ENCODE measurements at regions not wholly inside any gene's neighbourhood (a gene's known extent, or its start where the extent isn't known, plus 50 kb on each side); places are given as distances from the start of the nearest gene placed in this dataset.

- DNase-seq (ENCODE audit: low read depth): no peak
- H3K4me3 ChIP-seq (ENCODE audit: low read length): no peak overlapping the region
- TF ChIP-seq CTCF (IDR thresholded peaks at IDR 0.05; ENCODE audit: insufficient read depth, low read depth, low read length, missing control alignments): no peak
Observed at GRCh38 chr10:130372222-130372621, 236.0 kb downstream of the GLRX3 start.

- TF ChIP-seq CTCF (IDR thresholded peaks at IDR 0.05; ENCODE audit: insufficient read depth, low read depth, low read length, missing control alignments): no peak
- no peak overlapping the region for H3K4me3 ChIP-seq (ENCODE audit: low read length)
- no peak for DNase-seq (ENCODE audit: low read depth)
Observed at GRCh38 chr10:130372866-130373265, 236.7 kb downstream of the GLRX3 start.

- no peak for DNase-seq (ENCODE audit: low read depth)
- no peak for TF ChIP-seq CTCF (IDR thresholded peaks at IDR 0.05; ENCODE audit: insufficient read depth, low read depth, low read length, missing control alignments)
- no peak overlapping the region for H3K4me3 ChIP-seq (ENCODE audit: low read length)
Observed at GRCh38 chr10:130377986-130378540, 241.9 kb downstream of the GLRX3 start.

- H3K4me3 ChIP-seq (ENCODE audit: low read length): no peak overlapping the region
- TF ChIP-seq CTCF (IDR thresholded peaks at IDR 0.05; ENCODE audit: insufficient read depth, low read depth, low read length, missing control alignments): no peak
- DNase-seq (ENCODE audit: low read depth): no peak
Observed at GRCh38 chr10:130378556-130379400, 242.6 kb downstream of the GLRX3 start.

- no peak overlapping the region for H3K4me3 ChIP-seq (ENCODE audit: low read length)
- no peak for TF ChIP-seq CTCF (IDR thresholded peaks at IDR 0.05; ENCODE audit: insufficient read depth, low read depth, low read length, missing control alignments)
- no peak for DNase-seq (ENCODE audit: low read depth)
Observed at GRCh38 chr10:130380056-130380455, 243.9 kb downstream of the GLRX3 start.

GRCh38 chr10:130382031-130382430 is 245.8 kb downstream of the GLRX3 start:
- no peak for TF ChIP-seq CTCF (IDR thresholded peaks at IDR 0.05; ENCODE audit: insufficient read depth, low read depth, low read length, missing control alignments)
- no peak for DNase-seq (ENCODE audit: low read depth)
- no peak overlapping the region for H3K4me3 ChIP-seq (ENCODE audit: low read length)

All from epithelial cell of esophagus (primary cell).